T-helper 1 cell treated with Interleukin-12 subunit alpha and Interleukin-12 subunit beta and Interleukin-4 antibody, amounts not matched to agents 30 μg/mL and 1 μg/mL, for 36 hours (primary cell): ENCODE measurements at regions not wholly inside any gene's neighbourhood (a gene's known extent, or its start where the extent isn't known, plus 50 kb on each side); places are given as distances from the start of the nearest gene placed in this dataset.
"Not testable (repeated sequence)": the region's sequence is repeated elsewhere in the genome, so short reads cannot be mapped to it uniquely, and the experiment has no call there.

ENCODE experiments used
- H3K27ac Mint-ChIP-seq: one replicate; pipeline ENCODE4 v1.8.0; 2021; ENCODE audit warnings: mild to moderate bottlenecking, mixed read lengths
- H3K27me3 Mint-ChIP-seq: one replicate; pipeline ENCODE4 v1.8.0; 2021; ENCODE audit warnings: low read depth, mixed read lengths
- H3K36me3 Mint-ChIP-seq: one replicate; pipeline ENCODE4 v1.8.0; 2021; ENCODE audit warnings: low read depth, mixed read lengths
- H3K4me1 Mint-ChIP-seq: one replicate; pipeline ENCODE4 v1.8.0; 2021; ENCODE audit warnings: low read depth, mixed read lengths
- H3K4me3 Mint-ChIP-seq: one replicate; pipeline ENCODE4 v1.8.0; 2021; ENCODE audit warnings: mild to moderate bottlenecking, moderate library complexity, mixed read lengths
- H3K9me3 Mint-ChIP-seq: one replicate; pipeline ENCODE4 v1.8.0; 2021; ENCODE audit warnings: mixed read lengths

- Mint-ChIP-seq H3K27ac (no peak overlapping the region), H3K4me3 (no peak overlapping the region), H3K27me3 (no peaks in the 10 kb centered on the region), H3K9me3 (peaks cover 8% of the 10 kb centered on the region), H3K36me3 (no peaks in the 10 kb centered on the region), H3K4me1 (no peaks in the 10 kb centered on the region)
Observed at GRCh38 chr4:18749391-18749790, 727.8 kb upstream of the LCORL start.

- Mint-ChIP-seq H3K9me3 (no peaks in the 10 kb centered on the region), H3K4me3 (no peak overlapping the region), H3K27ac (no peak overlapping the region), H3K36me3 (no peaks in the 10 kb centered on the region), H3K27me3 (no peaks in the 10 kb centered on the region), H3K4me1 (no peaks in the 10 kb centered on the region)
Observed at GRCh38 chr4:18736551-18736950, 715.0 kb upstream of the LCORL start.

GRCh38 chr4:18735740-18736268 is 714.2 kb upstream of the LCORL start:
- Mint-ChIP-seq H3K4me3 (no peak overlapping the region), H3K27me3 (no peaks in the 10 kb centered on the region), H3K27ac (no peak overlapping the region), H3K4me1 (no peaks in the 10 kb centered on the region), H3K9me3 (no peaks in the 10 kb centered on the region), H3K36me3 (no peaks in the 10 kb centered on the region)

GRCh38 chr4:18734405-18734804 is 712.9 kb upstream of the LCORL start:
- Mint-ChIP-seq H3K36me3 (no peaks in the 10 kb centered on the region), H3K9me3 (no peaks in the 10 kb centered on the region), H3K27ac (no peak overlapping the region), H3K27me3 (no peaks in the 10 kb centered on the region), H3K4me1 (no peaks in the 10 kb centered on the region), H3K4me3 (no peak overlapping the region)

- Mint-ChIP-seq H3K4me1 (no peaks in the 10 kb centered on the region), H3K27me3 (no peaks in the 10 kb centered on the region), H3K36me3 (no peaks in the 10 kb centered on the region), H3K9me3 (no peaks in the 10 kb centered on the region), H3K4me3 (no peak overlapping the region), H3K27ac (no peak overlapping the region)
Observed at GRCh38 chr4:18733961-18734360, 712.4 kb upstream of the LCORL start.

GRCh38 chr4:18722748-18723191 is 701.2 kb upstream of the LCORL start:
- Mint-ChIP-seq H3K4me3 (no peak overlapping the region), H3K4me1 (no peaks in the 10 kb centered on the region)

GRCh38 chr4:18698119-18698883 is 676.7 kb upstream of the LCORL start:
- Mint-ChIP-seq H3K4me1 (no peaks in the 10 kb centered on the region), H3K27ac (no peak overlapping the region), H3K9me3 (no peaks in the 10 kb centered on the region), H3K36me3 (no peaks in the 10 kb centered on the region), H3K4me3 (no peak overlapping the region), H3K27me3 (no peaks in the 10 kb centered on the region)

More at GRCh38 chr4:18722748-18723191, 701.2 kb upstream of the LCORL start:
- H3K9me3 Mint-ChIP-seq, result peaks cover 12% of the 10 kb centered on the region
- H3K27ac Mint-ChIP-seq, result no peak overlapping the region
- no peaks in the 10 kb centered on the region for H3K27me3 Mint-ChIP-seq
- no peaks in the 10 kb centered on the region for H3K36me3 Mint-ChIP-seq

- H3K36me3 Mint-ChIP-seq, result no peaks in the 10 kb centered on the region
- H3K9me3 Mint-ChIP-seq, result no peaks in the 10 kb centered on the region
- H3K27me3 Mint-ChIP-seq, result no peaks in the 10 kb centered on the region
- H3K4me3 Mint-ChIP-seq, result no peak overlapping the region
- no peak overlapping the region for H3K27ac Mint-ChIP-seq
- no peaks in the 10 kb centered on the region for H3K4me1 Mint-ChIP-seq
Observed at GRCh38 chr4:18695733-18696527, 674.4 kb upstream of the LCORL start.

GRCh38 chr4:18691431-18692200 is 670.1 kb upstream of the LCORL start:
- H3K4me1 Mint-ChIP-seq, result no peaks in the 10 kb centered on the region
- H3K27ac Mint-ChIP-seq, result no peak overlapping the region
- no peaks in the 10 kb centered on the region for H3K36me3 Mint-ChIP-seq
- H3K27me3 Mint-ChIP-seq, result peaks cover 5% of the 10 kb centered on the region
- no peaks in the 10 kb centered on the region for H3K9me3 Mint-ChIP-seq
- no peak overlapping the region for H3K4me3 Mint-ChIP-seq

GRCh38 chr4:18690291-18690955 is 668.9 kb upstream of the LCORL start:
- no peak overlapping the region for H3K27ac Mint-ChIP-seq
- H3K36me3 Mint-ChIP-seq, result no peaks in the 10 kb centered on the region
- peaks cover 5% of the 10 kb centered on the region for H3K27me3 Mint-ChIP-seq
- H3K4me3 Mint-ChIP-seq, result no peak overlapping the region
- no peaks in the 10 kb centered on the region for H3K9me3 Mint-ChIP-seq
- no peaks in the 10 kb centered on the region for H3K4me1 Mint-ChIP-seq

GRCh38 chr4:18689308-18690115 is 668.0 kb upstream of the LCORL start:
- no peak overlapping the region for H3K4me3 Mint-ChIP-seq
- H3K36me3 Mint-ChIP-seq, result no peaks in the 10 kb centered on the region
- H3K9me3 Mint-ChIP-seq, result no peaks in the 10 kb centered on the region
- peaks cover 5% of the 10 kb centered on the region for H3K27me3 Mint-ChIP-seq
- no peaks in the 10 kb centered on the region for H3K4me1 Mint-ChIP-seq
- no peak overlapping the region for H3K27ac Mint-ChIP-seq

GRCh38 chr4:18688351-18688750 is 666.8 kb upstream of the LCORL start:
- H3K27ac Mint-ChIP-seq, H3K4me3 Mint-ChIP-seq, H3K9me3 Mint-ChIP-seq, H3K27me3 Mint-ChIP-seq, H3K36me3 Mint-ChIP-seq, H3K4me1 Mint-ChIP-seq: not testable (repeated sequence)

- no peaks in the 10 kb centered on the region for H3K36me3 Mint-ChIP-seq
- H3K27me3 Mint-ChIP-seq, result peaks cover 5% of the 10 kb centered on the region
- H3K27ac Mint-ChIP-seq, result no peak overlapping the region
- no peak overlapping the region for H3K4me3 Mint-ChIP-seq
- H3K9me3 Mint-ChIP-seq, result no peaks in the 10 kb centered on the region
- no peaks in the 10 kb centered on the region for H3K4me1 Mint-ChIP-seq
Observed at GRCh38 chr4:18686338-18687037, 664.9 kb upstream of the LCORL start.
